ENCODE measurements at regions not wholly inside any gene's neighbourhood (a gene's known extent, or its start where the extent isn't known, plus 50 kb on each side); places are given as distances from the start of the nearest gene placed in this dataset.
"Not testable (repeated sequence)": the region's sequence is repeated elsewhere in the genome, so short reads cannot be mapped to it uniquely, and the experiment has no call there.

GRCh38 chr18:78283425-78283824, 696.2 kb upstream of the SALL3 start:
- DNase-seq = peak in 1 of 10 donors; percentile 12
- intact Hi-C loops (cut with DNase I) = not testable (repeated sequence)

DNA sequence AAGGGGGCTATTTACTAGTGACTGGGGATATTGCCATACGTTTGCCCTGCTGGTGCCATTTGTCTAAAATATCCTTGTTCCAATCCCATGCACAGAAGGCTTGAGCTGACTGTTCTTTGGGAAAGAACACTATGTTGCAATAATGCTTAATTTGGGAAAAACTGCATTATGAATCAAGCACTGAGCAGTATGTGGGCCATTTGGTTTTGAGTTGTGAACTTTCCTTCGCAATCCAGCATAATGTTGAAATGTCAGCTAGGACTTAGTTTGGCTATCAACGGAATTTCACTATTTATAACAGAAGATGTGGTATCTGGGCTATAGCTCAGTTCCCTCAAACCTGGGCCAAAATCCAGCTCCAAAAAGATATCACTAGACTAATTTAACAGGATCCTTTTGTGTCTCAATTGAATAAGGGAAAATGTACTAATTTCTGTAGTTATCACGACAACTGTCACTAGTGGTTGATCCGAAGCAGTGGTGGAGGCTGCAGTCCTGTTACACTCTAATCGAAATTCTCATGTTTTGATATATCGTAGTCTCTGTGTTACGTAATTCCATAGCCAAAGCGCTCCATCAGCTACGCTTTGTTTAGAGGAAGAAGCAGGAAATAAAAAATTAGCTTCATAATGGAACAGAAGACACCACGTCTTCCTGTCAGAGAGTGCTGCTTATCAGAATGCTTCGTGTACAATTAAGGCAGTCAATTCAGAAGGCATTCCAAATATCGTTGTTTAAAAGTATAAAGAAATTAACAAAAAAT, 686.8 kb upstream of the SALL3 start:
- intact Hi-C loops (cut with DNase I) = no loop called here

GRCh38 chr18:78293540-78293939, 686.1 kb upstream of the SALL3 start:
- no peak for DNase-seq
- intact Hi-C loops (cut with DNase I) = no loop called here

More for the DNA sequence above, 686.8 kb upstream of the SALL3 start:
- no peak for DNase-seq

GRCh38 chr18:78293940-78294541, 685.6 kb upstream of the SALL3 start:
- no peak for DNase-seq
- intact Hi-C loops (cut with DNase I) = no loop called here

GRCh38 chr18:78295262-78295661, 684.4 kb upstream of the SALL3 start:
- no peak for DNase-seq
- intact Hi-C loops (cut with DNase I) = no loop called here

GRCh38 chr18:78296166-78296565, 683.5 kb upstream of the SALL3 start:
- intact Hi-C loops (cut with DNase I) = no loop called here
- no peak for DNase-seq

GRCh38 chr18:78297048-78297447, 682.6 kb upstream of the SALL3 start:
- intact Hi-C loops (cut with DNase I) = no loop called here
- DNase-seq = no peak

GRCh38 chr18:78303519-78304191, 676.0 kb upstream of the SALL3 start:
- DNase-seq = no peak
- intact Hi-C loops (cut with DNase I) = no loop called here

- intact Hi-C loops (cut with DNase I) = no loop called here
- DNase-seq = no peak
Measured at GRCh38 chr18:78304192-78305164, 675.1 kb upstream of the SALL3 start.

- intact Hi-C loops (cut with DNase I) = no loop called here
- no peak for DNase-seq
Measured at GRCh38 chr18:78305789-78306188, 673.8 kb upstream of the SALL3 start.

DNA sequence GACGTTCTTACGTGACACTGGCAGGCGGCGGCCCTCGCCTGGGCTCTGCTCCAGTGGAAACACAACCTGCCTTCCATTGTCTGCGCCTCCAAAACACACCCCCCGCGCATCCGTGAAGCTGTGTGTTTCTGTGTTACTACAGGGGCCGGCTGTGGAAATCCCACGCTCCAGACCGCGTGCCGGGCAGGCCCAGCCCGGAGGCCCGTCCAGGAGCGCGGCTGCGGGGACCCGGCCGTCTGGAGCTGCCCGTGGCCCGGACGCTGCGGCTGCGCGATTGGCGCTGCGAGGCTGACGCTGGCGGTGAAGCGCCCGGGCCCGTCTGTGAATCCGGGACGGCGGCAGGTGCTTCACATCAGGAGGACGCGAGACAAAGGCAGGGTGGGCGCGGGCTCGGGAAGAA, 670.3 kb upstream of the SALL3 start:
- intact Hi-C loops (cut with DNase I) = no loop called here
- DNase-seq = peak in 1 of 10 donors; percentile 72

GRCh38 chr18:78309924-78310323, 669.7 kb upstream of the SALL3 start:
- no peak for DNase-seq
- intact Hi-C loops (cut with DNase I) = no loop called here

GRCh38 chr18:78319264-78319663, 660.4 kb upstream of the SALL3 start:
- DNase-seq = no peak
- intact Hi-C loops (cut with DNase I) = no loop called here

- no peak for DNase-seq
- intact Hi-C loops (cut with DNase I) = no loop called here
Measured at GRCh38 chr18:78319961-78320360, 659.7 kb upstream of the SALL3 start.

GRCh38 chr18:78321402-78321801, 658.2 kb upstream of the SALL3 start:
- DNase-seq = no peak
- intact Hi-C loops (cut with DNase I) = no loop called here

GRCh38 chr18:78323453-78324197, 656.0 kb upstream of the SALL3 start:
- intact Hi-C loops (cut with DNase I) = no loop called here
- DNase-seq = no peak

DNA sequence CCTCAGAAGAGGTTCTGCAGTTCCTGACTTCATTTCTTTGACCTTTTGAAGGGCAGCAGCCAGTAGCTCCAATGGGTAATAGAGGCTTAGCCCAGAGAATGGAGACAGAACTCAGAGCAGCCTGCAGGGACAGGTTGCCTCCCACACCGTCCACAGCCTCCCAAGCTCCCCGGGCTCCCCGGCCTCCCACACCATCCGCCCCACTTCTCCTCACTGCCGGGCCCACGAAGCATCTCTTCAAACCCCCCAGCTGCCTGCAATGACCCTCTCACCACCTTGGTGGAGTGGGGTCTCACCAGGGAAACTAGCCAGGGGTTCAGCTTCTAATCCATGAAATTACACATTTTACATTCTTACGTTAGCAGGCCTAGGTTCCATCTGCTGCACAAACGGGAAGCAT, 652.0 kb upstream of the SALL3 start:
- intact Hi-C loops (cut with DNase I) = no loop called here
- peak in 1 of 10 donors; percentile 62 for DNase-seq

DNA sequence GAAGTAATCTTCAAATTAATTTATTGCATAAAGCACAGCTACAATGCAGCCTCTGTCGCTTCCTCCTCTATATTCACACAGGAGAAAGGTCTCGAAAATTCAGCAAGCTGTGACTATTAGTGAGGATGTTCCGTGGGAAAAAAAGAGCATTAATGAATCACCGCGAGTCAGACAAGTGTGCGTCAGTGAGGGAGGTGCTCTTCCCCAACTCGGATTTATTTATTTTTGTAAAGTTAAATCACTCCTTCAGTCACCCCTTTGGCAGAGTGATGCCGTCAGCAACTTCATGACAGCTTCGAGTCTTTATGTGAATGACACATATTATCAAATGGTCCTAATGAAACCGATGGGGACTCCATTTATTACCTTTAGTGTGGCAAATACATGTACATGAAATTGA, 648.9 kb upstream of the SALL3 start:
- DNase-seq = no peak
- intact Hi-C loops (cut with DNase I) = no loop called here

DNA sequence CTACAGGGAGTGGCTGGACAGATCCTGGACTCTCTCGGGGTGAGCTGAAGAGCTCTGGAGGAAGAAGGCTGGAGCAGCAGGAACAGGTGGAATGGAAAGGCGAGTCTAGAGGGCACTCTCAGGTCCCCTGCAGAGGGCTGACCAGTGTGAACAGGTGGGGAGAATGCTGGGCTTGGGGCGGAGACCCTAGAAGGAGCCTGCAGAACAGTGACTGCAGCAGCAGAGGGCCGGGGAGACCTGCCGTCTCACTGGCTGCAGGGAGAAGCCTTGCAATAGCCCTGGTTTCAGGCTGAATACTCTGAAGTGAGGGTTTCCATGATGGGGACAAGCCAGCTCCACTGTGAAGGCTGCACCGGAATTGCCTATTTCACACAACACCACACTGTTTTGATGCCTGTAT, 626.7 kb upstream of the SALL3 start:
- intact Hi-C loops (cut with DNase I) = no loop called here
- no peak for DNase-seq

GRCh38 chr18:78362198-78362597, 617.4 kb upstream of the SALL3 start:
- DNase-seq = peak in 2 of 10 donors; percentile 67 to 84
- intact Hi-C loops (cut with DNase I) = no loop called here

All from posterior cingulate gyrus (tissue), 11 donors.